HL-60 (cell line): ENCODE measurements at regions not wholly inside any gene's neighbourhood (a gene's known extent, or its start where the extent isn't known, plus 50 kb on each side); places are given as distances from the start of the nearest gene placed in this dataset.

Experiments used
- POLR2AphosphoS5 ChIP-seq: IDR thresholded peaks from 2 replicates; pipeline ENCODE4 v1.6.1; 2012; ENCODE audit warnings: low read depth
- SPI1 ChIP-seq: IDR thresholded peaks from 2 replicates; pipeline ENCODE4 v1.6.1; 2012; ENCODE audit warnings: low read depth, mild to moderate bottlenecking, borderline replicate concordance
- TF ChIP-seq, protein P1 (sequence below): IDR thresholded peaks from 2 replicates; pipeline ENCODE4 v1.6.1; 2012; ENCODE audit warnings: low read depth; ENCODE audit not compliant: insufficient replicate concordance
- TF ChIP-seq, protein P2 (sequence below): IDR thresholded peaks from one replicate; pipeline ENCODE4 v1.5.1; 2011; ENCODE audit warnings: low read length, control low read depth, inconsistent platforms; ENCODE audit not compliant: insufficient read depth

DNA sequence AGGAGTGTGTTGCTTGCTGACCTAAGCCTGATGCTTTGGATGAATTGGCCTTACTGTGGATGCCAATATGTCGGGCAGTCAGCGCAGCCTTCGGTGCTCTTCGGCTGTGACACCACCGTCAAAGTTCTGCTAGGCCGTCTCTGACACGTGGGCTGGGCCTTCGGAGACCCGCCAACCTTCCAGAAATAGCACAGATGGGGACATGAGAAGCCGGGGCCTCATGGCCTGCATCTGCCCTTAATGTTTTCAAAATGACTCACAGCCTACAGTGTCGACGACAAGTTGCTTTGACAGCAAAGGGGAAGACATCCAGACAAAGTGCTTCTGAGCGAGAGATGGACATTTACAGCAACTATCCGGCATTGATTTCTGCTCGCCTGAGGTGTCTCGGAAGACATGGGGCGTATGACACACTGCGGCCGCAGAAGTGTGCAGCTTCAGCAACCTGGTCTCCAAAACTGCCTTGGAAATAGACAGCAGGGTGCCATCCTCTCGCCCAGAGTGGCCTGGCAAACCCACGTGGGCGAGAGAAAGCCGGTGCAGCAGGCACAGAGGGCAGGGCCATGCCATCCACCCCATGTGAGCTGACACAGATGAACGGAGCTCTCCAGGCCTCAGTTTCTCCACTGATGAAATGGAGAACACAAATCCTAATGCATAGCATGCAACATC lies 94.0 kb upstream of the PPP2R2D start:
- TF ChIP-seq, protein P1, sequence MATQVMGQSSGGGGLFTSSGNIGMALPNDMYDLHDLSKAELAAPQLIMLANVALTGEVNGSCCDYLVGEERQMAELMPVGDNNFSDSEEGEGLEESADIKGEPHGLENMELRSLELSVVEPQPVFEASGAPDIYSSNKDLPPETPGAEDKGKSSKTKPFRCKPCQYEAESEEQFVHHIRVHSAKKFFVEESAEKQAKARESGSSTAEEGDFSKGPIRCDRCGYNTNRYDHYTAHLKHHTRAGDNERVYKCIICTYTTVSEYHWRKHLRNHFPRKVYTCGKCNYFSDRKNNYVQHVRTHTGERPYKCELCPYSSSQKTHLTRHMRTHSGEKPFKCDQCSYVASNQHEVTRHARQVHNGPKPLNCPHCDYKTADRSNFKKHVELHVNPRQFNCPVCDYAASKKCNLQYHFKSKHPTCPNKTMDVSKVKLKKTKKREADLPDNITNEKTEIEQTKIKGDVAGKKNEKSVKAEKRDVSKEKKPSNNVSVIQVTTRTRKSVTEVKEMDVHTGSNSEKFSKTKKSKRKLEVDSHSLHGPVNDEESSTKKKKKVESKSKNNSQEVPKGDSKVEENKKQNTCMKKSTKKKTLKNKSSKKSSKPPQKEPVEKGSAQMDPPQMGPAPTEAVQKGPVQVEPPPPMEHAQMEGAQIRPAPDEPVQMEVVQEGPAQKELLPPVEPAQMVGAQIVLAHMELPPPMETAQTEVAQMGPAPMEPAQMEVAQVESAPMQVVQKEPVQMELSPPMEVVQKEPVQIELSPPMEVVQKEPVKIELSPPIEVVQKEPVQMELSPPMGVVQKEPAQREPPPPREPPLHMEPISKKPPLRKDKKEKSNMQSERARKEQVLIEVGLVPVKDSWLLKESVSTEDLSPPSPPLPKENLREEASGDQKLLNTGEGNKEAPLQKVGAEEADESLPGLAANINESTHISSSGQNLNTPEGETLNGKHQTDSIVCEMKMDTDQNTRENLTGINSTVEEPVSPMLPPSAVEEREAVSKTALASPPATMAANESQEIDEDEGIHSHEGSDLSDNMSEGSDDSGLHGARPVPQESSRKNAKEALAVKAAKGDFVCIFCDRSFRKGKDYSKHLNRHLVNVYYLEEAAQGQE = no peak
- no peak for TF ChIP-seq POLR2AphosphoS5
- TF ChIP-seq, protein P2, sequence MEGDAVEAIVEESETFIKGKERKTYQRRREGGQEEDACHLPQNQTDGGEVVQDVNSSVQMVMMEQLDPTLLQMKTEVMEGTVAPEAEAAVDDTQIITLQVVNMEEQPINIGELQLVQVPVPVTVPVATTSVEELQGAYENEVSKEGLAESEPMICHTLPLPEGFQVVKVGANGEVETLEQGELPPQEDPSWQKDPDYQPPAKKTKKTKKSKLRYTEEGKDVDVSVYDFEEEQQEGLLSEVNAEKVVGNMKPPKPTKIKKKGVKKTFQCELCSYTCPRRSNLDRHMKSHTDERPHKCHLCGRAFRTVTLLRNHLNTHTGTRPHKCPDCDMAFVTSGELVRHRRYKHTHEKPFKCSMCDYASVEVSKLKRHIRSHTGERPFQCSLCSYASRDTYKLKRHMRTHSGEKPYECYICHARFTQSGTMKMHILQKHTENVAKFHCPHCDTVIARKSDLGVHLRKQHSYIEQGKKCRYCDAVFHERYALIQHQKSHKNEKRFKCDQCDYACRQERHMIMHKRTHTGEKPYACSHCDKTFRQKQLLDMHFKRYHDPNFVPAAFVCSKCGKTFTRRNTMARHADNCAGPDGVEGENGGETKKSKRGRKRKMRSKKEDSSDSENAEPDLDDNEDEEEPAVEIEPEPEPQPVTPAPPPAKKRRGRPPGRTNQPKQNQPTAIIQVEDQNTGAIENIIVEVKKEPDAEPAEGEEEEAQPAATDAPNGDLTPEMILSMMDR = no peak
- no peak for TF ChIP-seq SPI1
